HAP-1 (cell line): ENCODE measurements at regions not wholly inside any gene's neighbourhood (a gene's known extent, or its start where the extent isn't known, plus 50 kb on each side); places are given as distances from the start of the nearest gene placed in this dataset.
"Not testable (repeated sequence)": the region's sequence is repeated elsewhere in the genome, so short reads cannot be mapped to it uniquely, and the experiment has no call there.

Experiments used
- DNase-seq, 2 experiments: peaks; one replicate each; pipeline ENCODE4 v3.0.0-alpha.2; 2016 to 2020; ENCODE audit warnings: low spot score in 2 of 2
- H3K27me3 ChIP-seq: fragments of 250-450 bp; sonication (Bioruptor Pico); 2 replicates; pipeline ENCODE4 v1.5.1; 2020; ENCODE audit warnings: low read depth, mild to moderate bottlenecking, moderate library complexity
- H3K36me3 ChIP-seq: fragments of 250-450 bp; sonication (Bioruptor Pico); replicated peaks from 2 replicates; pipeline ENCODE4 v1.5.1; 2020; ENCODE audit warnings: mild to moderate bottlenecking
- H3K4me1 ChIP-seq: fragments of 250-450 bp; sonication (Bioruptor Pico); 2 replicates; pipeline ENCODE4 v1.5.1; 2020; ENCODE audit warnings: mild to moderate bottlenecking
- H3K4me3 ChIP-seq: fragments of 250-450 bp; sonication (Bioruptor Pico); 2 replicates; pipeline ENCODE4 v1.5.1; 2020; ENCODE audit warnings: mild to moderate bottlenecking, moderate library complexity
- H3K9me3 ChIP-seq: fragments of 250-450 bp; sonication (Bioruptor Pico); 2 replicates; pipeline ENCODE4 v1.5.1; 2020; ENCODE audit warnings: mild to moderate bottlenecking, moderate library complexity
- in situ Hi-C: fragments of 300-500 bp; cut with MboI; formaldehyde crosslinking; loops from 3 replicates; pipeline ENCODE4 v1.14.3; 2020; ENCODE audit warnings: low sequenced_read_pairs, inconsistent platforms, mixed read lengths

GRCh38 chr4:147287588-147287890, 193.4 kb upstream of the EDNRA start:
- no peaks in the 10 kb centered on the region for H3K9me3 ChIP-seq
- in situ Hi-C loops: no loop called here
- H3K27me3 ChIP-seq: no peaks in the 10 kb centered on the region
- no peak for DNase-seq
- H3K4me1 ChIP-seq: no peaks in the 10 kb centered on the region
- H3K36me3 ChIP-seq: no peaks in the 10 kb centered on the region
- H3K4me3 ChIP-seq: no peak overlapping the region

GRCh38 chr4:147288512-147288911, 192.4 kb upstream of the EDNRA start:
- no peak for DNase-seq
- Histone ChIP-seq H3K36me3 (no peaks in the 10 kb centered on the region), H3K4me3 (no peak overlapping the region), H3K27me3 (no peaks in the 10 kb centered on the region), H3K4me1 (no peaks in the 10 kb centered on the region), H3K9me3 (no peaks in the 10 kb centered on the region)
- in situ Hi-C loops: no loop called here

GRCh38 chr4:147289181-147289580, 191.7 kb upstream of the EDNRA start:
- in situ Hi-C loops: no loop called here
- no peak for DNase-seq
- Histone ChIP-seq H3K27me3 (no peaks in the 10 kb centered on the region), H3K4me1 (no peaks in the 10 kb centered on the region), H3K4me3 (no peak overlapping the region), H3K9me3 (no peaks in the 10 kb centered on the region), H3K36me3 (no peaks in the 10 kb centered on the region)

DNA sequence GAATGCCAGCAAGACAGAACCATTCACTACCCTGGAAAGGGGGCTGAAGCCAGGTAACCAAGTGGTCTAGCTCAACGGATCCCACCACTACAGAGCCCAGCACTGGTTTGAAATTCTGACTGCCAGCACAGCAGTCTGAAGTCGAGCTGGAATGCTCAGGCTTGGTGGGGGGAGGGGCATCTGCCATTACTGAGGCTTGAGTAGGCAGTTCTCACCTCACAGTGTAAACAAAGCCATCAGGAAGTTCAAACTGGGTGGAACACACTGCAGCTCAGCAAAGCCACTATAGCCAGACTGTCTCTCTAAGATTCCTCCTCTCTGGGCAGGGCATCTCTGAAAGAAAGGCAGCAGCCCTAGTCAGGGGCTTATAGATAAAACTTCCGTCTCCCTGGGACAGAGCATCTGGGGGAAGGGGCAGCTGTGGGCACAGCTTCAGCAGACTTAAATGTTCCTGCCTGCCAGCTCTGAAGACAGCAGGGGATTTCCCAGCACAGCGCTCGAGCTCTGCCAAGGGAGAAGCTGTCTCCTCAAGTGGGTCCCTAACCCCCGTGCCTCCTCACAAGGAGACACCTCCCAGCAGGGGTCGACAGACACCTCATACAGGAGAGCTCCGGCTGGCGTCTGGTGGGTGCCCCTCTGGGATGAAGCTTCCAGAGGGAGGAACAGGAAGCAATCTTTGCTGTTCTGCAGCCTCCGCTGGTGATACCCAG, 188.1 kb upstream of the EDNRA start:
- H3K4me3 ChIP-seq, H3K4me1 ChIP-seq, DNase-seq, in situ Hi-C loops, H3K9me3 ChIP-seq, H3K27me3 ChIP-seq, H3K36me3 ChIP-seq: not testable (repeated sequence)

- H3K4me3 ChIP-seq, in situ Hi-C loops, H3K36me3 ChIP-seq, H3K27me3 ChIP-seq, H3K4me1 ChIP-seq, H3K9me3 ChIP-seq, DNase-seq: not testable (repeated sequence)
These were observed 187.6 kb upstream of the EDNRA start for GRCh38 chr4:147293314-147293677.

GRCh38 chr4:147299205-147299604, 181.7 kb upstream of the EDNRA start:
- Histone ChIP-seq H3K9me3 (no peaks in the 10 kb centered on the region), H3K27me3 (no peaks in the 10 kb centered on the region), H3K36me3 (no peaks in the 10 kb centered on the region), H3K4me1 (no peaks in the 10 kb centered on the region), H3K4me3 (no peak overlapping the region)
- in situ Hi-C loops: no loop called here
- DNase-seq: no peak

GRCh38 chr4:147303174-147303872, 177.6 kb upstream of the EDNRA start:
- Histone ChIP-seq H3K36me3 (no peaks in the 10 kb centered on the region), H3K4me1 (no peaks in the 10 kb centered on the region), H3K27me3 (no peaks in the 10 kb centered on the region), H3K4me3 (no peak overlapping the region), H3K9me3 (no peaks in the 10 kb centered on the region)
- no peak for DNase-seq
- in situ Hi-C loops: no loop called here

DNA sequence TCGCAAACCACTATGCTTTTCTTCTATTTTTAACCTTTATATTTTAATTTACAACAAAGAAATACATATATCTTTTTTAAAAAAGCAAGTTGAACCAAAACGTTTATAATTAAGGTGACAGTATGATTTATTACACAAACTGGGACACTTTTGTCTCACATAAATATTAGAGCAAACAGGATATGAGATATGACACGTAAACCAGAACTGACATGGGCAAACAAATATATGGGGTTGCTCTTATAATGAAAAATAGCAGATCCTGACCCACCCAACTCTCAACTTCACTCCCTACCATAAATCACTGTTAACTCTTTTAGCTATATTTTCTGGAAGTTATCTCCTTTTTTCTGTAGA, 177.0 kb upstream of the EDNRA start:
- in situ Hi-C loops: no loop called here
- H3K4me1 ChIP-seq: no peaks in the 10 kb centered on the region
- H3K9me3 ChIP-seq: no peaks in the 10 kb centered on the region

GRCh38 chr4:147307896-147308674, 172.8 kb upstream of the EDNRA start:
- in situ Hi-C loops: no loop called here
- no peaks in the 10 kb centered on the region for H3K4me1 ChIP-seq
- H3K36me3 ChIP-seq: no peaks in the 10 kb centered on the region
- H3K9me3 ChIP-seq: no peaks in the 10 kb centered on the region
- no peak for DNase-seq
- no peaks in the 10 kb centered on the region for H3K27me3 ChIP-seq
- no peak overlapping the region for H3K4me3 ChIP-seq

More for the DNA sequence above, 177.0 kb upstream of the EDNRA start:
- Histone ChIP-seq H3K36me3 (no peaks in the 10 kb centered on the region), H3K27me3 (no peaks in the 10 kb centered on the region), H3K4me3 (no peak overlapping the region)
- no peak for DNase-seq

DNA sequence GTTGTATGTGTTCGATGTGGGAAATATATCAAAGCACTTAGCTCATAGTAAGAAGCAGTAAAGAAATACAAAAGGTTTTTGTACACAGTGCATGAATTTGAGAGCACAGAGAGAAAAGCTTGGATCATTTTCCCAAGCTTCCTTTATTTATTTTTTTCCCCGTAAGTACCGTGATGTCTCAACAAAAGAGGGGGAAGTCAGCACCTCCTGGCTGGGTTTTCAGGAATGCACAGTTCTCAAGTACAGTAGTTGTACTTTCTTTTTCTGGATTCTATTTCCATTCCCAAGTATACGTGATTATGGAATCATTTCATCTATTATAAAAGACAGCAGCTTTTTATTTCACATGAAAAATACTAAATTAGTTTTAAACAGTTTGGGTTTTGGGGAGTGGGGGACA, 171.5 kb upstream of the EDNRA start:
- in situ Hi-C loops: no loop called here
- H3K9me3 ChIP-seq: no peaks in the 10 kb centered on the region
- H3K4me3 ChIP-seq: no peak overlapping the region
- no peaks in the 10 kb centered on the region for H3K27me3 ChIP-seq
- no peaks in the 10 kb centered on the region for H3K36me3 ChIP-seq
- no peak for DNase-seq
- no peaks in the 10 kb centered on the region for H3K4me1 ChIP-seq

- no peaks in the 10 kb centered on the region for H3K27me3 ChIP-seq
- H3K9me3 ChIP-seq: no peaks in the 10 kb centered on the region
- in situ Hi-C loops: no loop called here
- no peaks in the 10 kb centered on the region for H3K36me3 ChIP-seq
- H3K4me1 ChIP-seq: no peaks in the 10 kb centered on the region
- no peak overlapping the region for H3K4me3 ChIP-seq
- DNase-seq: no peak
These were observed 170.6 kb upstream of the EDNRA start for GRCh38 chr4:147310312-147310711.

DNA sequence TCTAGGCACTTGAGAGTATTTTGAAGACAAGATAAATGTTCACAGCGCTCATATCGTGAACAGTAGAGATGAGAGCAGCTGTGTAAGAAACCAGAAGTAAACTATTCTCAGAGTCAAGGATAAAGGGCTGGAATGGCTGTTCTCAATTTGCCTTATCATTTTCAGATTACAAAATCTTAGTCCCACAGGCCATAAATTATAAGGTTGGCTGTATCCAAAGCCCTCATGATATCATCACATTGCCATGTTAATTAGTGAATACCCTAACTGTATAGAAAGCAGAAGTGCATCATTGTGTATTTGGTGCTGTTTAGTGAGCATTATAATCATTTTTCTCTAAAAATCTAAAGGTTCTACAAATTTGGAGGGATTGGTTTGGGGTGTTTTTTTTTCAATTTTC, 168.9 kb upstream of the EDNRA start:
- Histone ChIP-seq H3K36me3 (no peaks in the 10 kb centered on the region), H3K27me3 (peaks cover 2% of the 10 kb centered on the region; the same call in 1 of the 2 replicates), H3K4me3 (no peak overlapping the region), H3K9me3 (no peaks in the 10 kb centered on the region), H3K4me1 (no peaks in the 10 kb centered on the region)
- in situ Hi-C loops: no loop called here
- no peak for DNase-seq

- no peak for DNase-seq
- H3K4me1 ChIP-seq: no peaks in the 10 kb centered on the region
- no peak overlapping the region for H3K4me3 ChIP-seq
- in situ Hi-C loops: no loop called here
- H3K36me3 ChIP-seq: no peaks in the 10 kb centered on the region
- H3K9me3 ChIP-seq: no peaks in the 10 kb centered on the region
- peaks cover 2% of the 10 kb centered on the region; the same call in 1 of the 2 replicates for H3K27me3 ChIP-seq
These were observed 168.4 kb upstream of the EDNRA start for GRCh38 chr4:147312376-147313046.

DNA sequence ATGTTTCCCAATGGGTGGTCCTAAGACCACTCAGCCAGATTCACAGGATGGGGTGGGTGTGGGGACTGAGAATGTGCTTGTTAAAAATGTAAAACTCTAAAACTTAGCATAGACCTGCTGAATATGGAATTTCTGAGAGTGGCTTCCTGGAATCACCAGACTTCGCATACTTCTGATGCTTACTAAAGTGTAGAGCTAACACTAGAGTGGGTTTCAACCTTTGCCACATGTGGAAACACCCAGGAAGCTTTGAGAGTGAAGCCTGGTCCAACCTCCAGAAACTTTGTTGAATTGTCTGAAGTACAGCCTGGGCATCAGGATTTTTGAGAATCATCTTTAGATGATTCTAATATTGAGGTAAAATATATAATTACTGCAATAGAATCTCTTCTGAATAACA, 167.8 kb upstream of the EDNRA start:
- H3K4me1 ChIP-seq: no peaks in the 10 kb centered on the region
- H3K36me3 ChIP-seq: no peaks in the 10 kb centered on the region
- H3K9me3 ChIP-seq: no peaks in the 10 kb centered on the region
- DNase-seq: no peak
- H3K27me3 ChIP-seq: peaks cover 2% of the 10 kb centered on the region; the same call in 1 of the 2 replicates
- H3K4me3 ChIP-seq: no peak overlapping the region
- in situ Hi-C loops: no loop called here
